Loucy (cell line): ENCODE measurements at regions not wholly inside any gene's neighbourhood (a gene's known extent, or its start where the extent isn't known, plus 50 kb on each side); places are given as distances from the start of the nearest gene placed in this dataset.

Source experiments
- H2AFZ ChIP-seq: fragments of 200-600 bp; sonication (generic); 2 replicates; pipeline ENCODE4 v1.6.0; 2016; ENCODE audit warnings: antibody characterized with exemption, mild to moderate bottlenecking, low read length, moderate library complexity
- H3F3A ChIP-seq: fragments of 200-600 bp; 2 replicates; pipeline ENCODE4 v1.6.0; 2016; ENCODE audit warnings: antibody characterized with exemption, low read depth, mild to moderate bottlenecking
- H3K27me3 ChIP-seq: fragments of 200-600 bp; sonication (generic); 2 replicates; pipeline ENCODE4 v1.6.1; 2014; ENCODE audit warnings: low read length, mild to moderate bottlenecking; ENCODE audit not compliant: insufficient read depth, poor library complexity, severe bottlenecking
- H3K36me3 ChIP-seq: fragments of 200-600 bp; sonication (generic); 2 replicates; pipeline ENCODE4 v1.6.1; 2016; ENCODE audit warnings: low read length; ENCODE audit not compliant: insufficient read depth
- H3K4me1 ChIP-seq: fragments of 200-600 bp; sonication (generic); 2 replicates; pipeline ENCODE4 v1.5.1; 2014; ENCODE audit warnings: low read length, mild to moderate bottlenecking; ENCODE audit not compliant: insufficient read depth, poor library complexity, severe bottlenecking
- H3K4me2 ChIP-seq: fragments of 200-600 bp; sonication (generic); 2 replicates; pipeline ENCODE4 v1.6.0; 2014; ENCODE audit warnings: antibody characterized with exemption, low read length, low read depth, mild to moderate bottlenecking; ENCODE audit not compliant: poor library complexity, severe bottlenecking
- H3K4me3 ChIP-seq: fragments of 200-600 bp; sonication (generic); 2 replicates; pipeline ENCODE4 v1.5.1; 2014; ENCODE audit warnings: low read length, mild to moderate bottlenecking, mixed read lengths; ENCODE audit not compliant: poor library complexity, severe bottlenecking
- H3K79me2 ChIP-seq: fragments of 200-600 bp; sonication (generic); 2 replicates; pipeline ENCODE4 v1.6.1; 2014; ENCODE audit warnings: low read length; ENCODE audit not compliant: insufficient read depth
- H3K9ac ChIP-seq: fragments of 200-600 bp; sonication (generic); 2 replicates; pipeline ENCODE4 v1.6.0; 2014; ENCODE audit warnings: mild to moderate bottlenecking, low read depth, low read length, moderate library complexity; ENCODE audit not compliant: poor library complexity, severe bottlenecking
- H3K9me2 ChIP-seq: fragments of 200-600 bp; sonication (generic); replicated peaks from 2 replicates; pipeline ENCODE4 v1.6.1; 2016; ENCODE audit warnings: low read depth, low read length, mixed read lengths
- H3K9me3 ChIP-seq: fragments of 200-600 bp; sonication (generic); 2 replicates; pipeline ENCODE4 v1.6.1; 2014; ENCODE audit warnings: mild to moderate bottlenecking, antibody characterized with exemption, low read length, low read depth; ENCODE audit not compliant: insufficient read depth
- H4K20me1 ChIP-seq: fragments of 200-600 bp; sonication (generic); 2 replicates; pipeline ENCODE4 v1.6.0; 2014; ENCODE audit warnings: antibody characterized with exemption, low read length, mild to moderate bottlenecking; ENCODE audit not compliant: insufficient read depth, poor library complexity, severe bottlenecking
- CTCF ChIP-seq: fragments of 200-600 bp; sonication (generic); conservative IDR thresholded peaks from 2 replicates; pipeline ENCODE4 v1.5.1; 2014; ENCODE audit warnings: mild to moderate bottlenecking, antibody characterized with exemption, low read length
- EZH2phosphoT487 ChIP-seq: fragments of 200-600 bp; IDR thresholded peaks from 2 replicates; pipeline ENCODE4 v1.6.1; 2018; ENCODE audit warnings: antibody characterized with exemption, mild to moderate bottlenecking, moderate library complexity, borderline replicate concordance

- Histone ChIP-seq H3F3A (no peaks in the 10 kb centered on the region), H2AFZ (no peak overlapping the region), H4K20me1 (no peaks in the 10 kb centered on the region), H3K9me2 (no peaks in the 10 kb centered on the region), H3K4me2 (no peak overlapping the region), H3K4me1 (peaks cover 11% of the 10 kb centered on the region), H3K9ac (no peak overlapping the region), H3K79me2 (no peaks in the 10 kb centered on the region), H3K36me3 (no peaks in the 10 kb centered on the region), H3K9me3 (no peaks in the 10 kb centered on the region), H3K4me3 (no peak overlapping the region), H3K27me3 (peaks cover 84% of the 10 kb centered on the region)
- TF ChIP-seq EZH2phosphoT487: no peak
- no peak for TF ChIP-seq CTCF
These were observed 356.9 kb downstream of the NFIB start for GRCh38 chr9:13957089-13957488.

- H3K4me2 ChIP-seq: no peak overlapping the region
- no peak overlapping the region for H3K4me3 ChIP-seq
- peaks cover 84% of the 10 kb centered on the region for H3K27me3 ChIP-seq
- H3K9me3 ChIP-seq: no peaks in the 10 kb centered on the region
- peaks cover 11% of the 10 kb centered on the region for H3K4me1 ChIP-seq
- H3K79me2 ChIP-seq: no peaks in the 10 kb centered on the region
- TF ChIP-seq EZH2phosphoT487 (peak; percentile 45; the same call in 1 of the 2 replicates), CTCF (no peak)
- H3K9ac ChIP-seq: no peak overlapping the region
- no peaks in the 10 kb centered on the region for H3K36me3 ChIP-seq
- H2AFZ ChIP-seq: no peak overlapping the region
- no peaks in the 10 kb centered on the region for H3F3A ChIP-seq
- no peaks in the 10 kb centered on the region for H3K9me2 ChIP-seq
- H4K20me1 ChIP-seq: no peaks in the 10 kb centered on the region
These were observed 357.8 kb downstream of the NFIB start for GRCh38 chr9:13956107-13956506.

- H3K9ac ChIP-seq: no peak overlapping the region
- peaks cover 11% of the 10 kb centered on the region for H3K4me1 ChIP-seq
- H3K79me2 ChIP-seq: no peaks in the 10 kb centered on the region
- no peaks in the 10 kb centered on the region for H3K9me3 ChIP-seq
- H3F3A ChIP-seq: no peaks in the 10 kb centered on the region
- H4K20me1 ChIP-seq: no peaks in the 10 kb centered on the region
- no peak overlapping the region for H3K4me3 ChIP-seq
- TF ChIP-seq EZH2phosphoT487 (no peak), CTCF (no peak)
- H3K9me2 ChIP-seq: no peaks in the 10 kb centered on the region
- H3K4me2 ChIP-seq: no peak overlapping the region
- H3K27me3 ChIP-seq: peaks cover 87% of the 10 kb centered on the region
- H2AFZ ChIP-seq: no peak overlapping the region
- no peaks in the 10 kb centered on the region for H3K36me3 ChIP-seq
These were observed 361.0 kb downstream of the NFIB start for GRCh38 chr9:13952906-13953305.
